Neutrophil (primary cell): ENCODE measurements at regions not wholly inside any gene's neighbourhood (a gene's known extent, or its start where the extent isn't known, plus 50 kb on each side); places are given as distances from the start of the nearest gene placed in this dataset.

Experiments used
- H3K27ac ChIP-seq: fragments of 200-600 bp; sonication (generic); 2 replicates; pipeline ENCODE4 v1.5.1; 2016; ENCODE audit warnings: mild to moderate bottlenecking, moderate library complexity
- H3K27me3 ChIP-seq: fragments of 200-600 bp; sonication (generic); 2 replicates; pipeline ENCODE4 v1.6.0; 2016; ENCODE audit warnings: mild to moderate bottlenecking
- H3K36me3 ChIP-seq: fragments of 200-600 bp; sonication (generic); 2 replicates; pipeline ENCODE4 v1.5.1; 2017
- H3K4me1 ChIP-seq, 2 experiments: fragments of 200-600 bp in 1 of 2; sonication (generic) in 1 of 2; 1 replicate in 1 of 2; 2 replicates in 1 of 2; pipeline versions ENCODE4 v1.5.1 to v1.6.1; 2013 to 2016; ENCODE audit warnings: low read depth in 1 of 2, low read length in 1 of 2, mild to moderate bottlenecking in 1 of 2, moderate library complexity in 1 of 2; ENCODE audit not compliant: control insufficient read depth in 1 of 2, insufficient read depth in 1 of 2
- H3K4me3 ChIP-seq, 2 experiments: fragments of 200-600 bp in 1 of 2; sonication (generic) in 1 of 2; 1 replicate in 1 of 2; 2 replicates in 1 of 2; pipeline ENCODE4 v1.5.1; 2013 to 2016; ENCODE audit warnings: low read depth in 1 of 2, low read length in 1 of 2, mild to moderate bottlenecking in 1 of 2, moderate library complexity in 1 of 2
- H3K9me3 ChIP-seq: fragments of 200-600 bp; sonication (generic); 2 replicates; pipeline ENCODE4 v1.5.1; 2016
- CTCF ChIP-seq: fragments of 200-600 bp; sonication (generic); IDR thresholded peaks from 2 replicates; pipeline ENCODE4 v1.5.1; 2016; ENCODE audit warnings: antibody characterized with exemption

DNA sequence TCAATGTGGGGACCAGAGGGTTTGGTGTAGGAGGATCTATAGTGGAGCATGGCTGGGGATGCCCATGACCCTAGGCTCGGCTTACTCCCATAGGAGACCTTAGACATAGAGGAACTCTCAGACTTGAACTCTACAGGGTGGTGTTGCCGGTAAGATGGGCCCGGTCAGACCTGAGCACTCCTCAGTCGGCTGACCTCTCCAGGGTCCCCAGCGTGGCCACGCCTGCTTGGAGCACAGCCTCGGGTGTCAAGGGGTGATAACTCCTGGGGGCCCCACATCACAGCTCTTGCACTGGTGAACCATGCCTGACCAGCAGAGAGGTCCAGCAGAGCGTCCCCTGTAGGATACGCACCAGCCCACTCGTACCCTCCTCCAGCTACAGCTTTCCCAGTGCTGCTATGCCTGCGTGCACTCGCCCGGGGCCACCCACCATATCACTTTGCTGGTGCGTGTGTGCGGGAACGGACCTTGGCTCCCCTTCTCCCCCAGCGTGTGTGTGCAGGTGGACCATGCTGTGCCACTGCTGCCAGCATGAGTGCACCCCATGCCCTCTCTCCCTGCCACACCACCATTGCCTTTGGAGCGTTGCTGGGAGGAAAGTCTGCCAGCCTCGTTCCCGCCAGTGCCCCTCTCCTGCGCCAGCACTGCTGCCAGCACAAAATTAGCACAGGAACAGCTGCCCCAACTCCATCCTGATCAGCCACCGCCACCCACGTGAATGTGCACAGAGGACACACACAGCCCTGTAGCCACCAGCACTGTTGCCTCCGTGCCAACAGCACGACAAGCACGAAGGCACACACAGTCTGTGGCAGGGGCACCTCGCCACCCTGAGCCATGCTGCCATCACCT, 806.6 kb downstream of the GLUD2 start:
- Histone ChIP-seq H3K27me3 (no peaks in the 10 kb centered on the region), H3K4me1 (no peaks in the 10 kb centered on the region), H3K27ac (no peak overlapping the region), H3K9me3 (no peaks in the 10 kb centered on the region), H3K4me3 (no peak overlapping the region), H3K36me3 (no peaks in the 10 kb centered on the region)
- no peak for TF ChIP-seq CTCF

DNA sequence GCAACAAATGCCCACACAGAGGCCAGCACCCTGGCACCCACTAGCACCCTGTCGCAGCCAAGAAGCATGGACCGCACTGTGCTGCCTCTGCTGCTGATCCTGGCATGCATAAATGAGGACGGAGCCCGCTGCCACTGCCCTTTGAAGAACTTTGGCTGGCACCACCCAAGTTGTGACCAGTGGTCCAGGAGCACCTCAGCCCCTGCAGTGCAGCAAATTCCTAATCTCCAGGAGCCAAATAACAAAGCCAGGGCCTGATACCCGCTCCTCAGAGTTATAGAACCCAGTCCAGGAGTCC, 807.2 kb downstream of the GLUD2 start:
- H3K27ac ChIP-seq = no peak overlapping the region
- TF ChIP-seq CTCF = no peak
- no peaks in the 10 kb centered on the region for H3K36me3 ChIP-seq
- H3K4me1 ChIP-seq = no peaks in the 10 kb centered on the region
- no peaks in the 10 kb centered on the region for H3K9me3 ChIP-seq
- H3K4me3 ChIP-seq = no peak overlapping the region
- H3K27me3 ChIP-seq = no peaks in the 10 kb centered on the region

DNA sequence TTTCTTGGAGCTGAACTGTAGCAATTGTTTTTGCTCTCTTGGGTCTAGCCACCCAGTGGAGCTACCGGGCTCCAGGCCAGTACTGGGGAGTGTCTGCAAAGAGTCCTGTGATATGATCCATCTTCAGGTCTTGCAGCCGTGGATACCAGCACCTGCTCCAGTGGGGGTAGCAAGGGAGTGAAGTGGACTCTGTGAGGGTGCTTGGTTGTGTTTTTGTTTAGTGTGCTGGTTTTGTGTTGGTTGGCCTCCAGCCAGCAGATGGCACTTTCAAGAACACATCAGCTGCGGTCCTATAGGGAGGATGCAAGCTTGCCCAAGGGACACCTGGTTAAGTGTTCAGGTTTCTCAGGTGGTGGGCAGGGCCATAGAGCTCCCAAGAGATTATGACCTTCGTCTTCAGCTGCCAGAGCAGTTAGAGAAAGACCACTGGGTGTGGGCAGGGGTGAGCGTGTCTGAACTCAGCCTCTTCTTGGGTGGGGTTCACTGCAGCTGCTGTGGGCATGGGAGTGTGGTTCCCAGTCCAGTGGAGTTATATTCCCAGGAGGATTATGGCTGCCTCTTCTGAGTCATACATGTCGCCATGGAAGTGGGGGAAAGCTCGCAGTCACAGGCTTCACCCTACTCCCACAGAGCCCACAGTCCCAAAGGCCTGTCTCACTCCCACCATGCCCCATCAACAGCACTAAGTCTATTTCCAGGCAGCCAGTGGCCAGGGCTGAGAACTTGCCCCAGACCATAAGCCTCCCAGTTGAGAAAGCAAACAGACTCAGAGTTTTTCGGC, 811.6 kb downstream of the GLUD2 start:
- no peaks in the 10 kb centered on the region for H3K27me3 ChIP-seq
- TF ChIP-seq CTCF = no peak
- H3K27ac ChIP-seq = no peak overlapping the region
- H3K36me3 ChIP-seq = no peaks in the 10 kb centered on the region
- H3K9me3 ChIP-seq = no peaks in the 10 kb centered on the region
- no peak overlapping the region for H3K4me3 ChIP-seq
- no peaks in the 10 kb centered on the region for H3K4me1 ChIP-seq

GRCh38 chrX:121863976-121864375, 816.6 kb downstream of the GLUD2 start:
- Histone ChIP-seq H3K4me1 (no peaks in the 10 kb centered on the region), H3K4me3 (no peak overlapping the region), H3K9me3 (no peaks in the 10 kb centered on the region), H3K36me3 (no peaks in the 10 kb centered on the region), H3K27me3 (no peaks in the 10 kb centered on the region), H3K27ac (no peak overlapping the region)
- no peak for TF ChIP-seq CTCF

- Histone ChIP-seq H3K36me3 (no peaks in the 10 kb centered on the region), H3K27me3 (no peaks in the 10 kb centered on the region), H3K4me3 (no peak overlapping the region), H3K27ac (no peak overlapping the region), H3K4me1 (no peaks in the 10 kb centered on the region), H3K9me3 (no peaks in the 10 kb centered on the region)
- TF ChIP-seq CTCF = no peak
Measured at GRCh38 chrX:121864561-121864960, 817.2 kb downstream of the GLUD2 start.
